ENCODE measurements at regions not wholly inside any gene's neighbourhood (a gene's known extent, or its start where the extent isn't known, plus 50 kb on each side); places are given as distances from the start of the nearest gene placed in this dataset.

DNA sequence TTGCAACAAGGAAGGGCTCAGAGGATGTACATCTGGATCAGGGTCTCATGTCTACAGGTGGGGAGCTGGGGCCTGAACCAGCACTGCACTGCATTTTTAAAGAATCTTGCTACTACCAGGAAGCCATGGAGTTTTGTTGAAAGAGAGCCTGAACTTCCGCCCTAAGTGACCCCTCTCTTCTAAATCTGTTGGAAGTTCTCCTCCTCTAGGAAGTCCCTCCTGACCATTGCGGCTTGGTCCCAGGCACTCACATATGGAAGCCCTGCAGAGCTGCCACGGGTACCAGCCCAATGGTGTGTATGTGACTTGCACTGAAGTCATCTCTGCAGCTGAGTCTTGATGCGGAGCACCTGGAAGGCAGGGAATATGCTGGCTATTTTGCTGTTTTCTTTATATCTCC is 192.0 kb upstream of the GALNT2 start:
- TF ChIP-seq ZNF138 (CRISPR knock-in tag; conservative IDR thresholded peaks at IDR 0.05): no peak
- TF ChIP-seq MAX (CRISPR knock-in tag; IDR thresholded peaks at IDR 0.05): no peak
- no peak for TF ChIP-seq GRHL2 (CRISPR knock-in tag; IDR thresholded peaks at IDR 0.05; ENCODE audit: insufficient replicate concordance, severe bottlenecking)
- no peak for TF ChIP-seq E2F4 (CRISPR knock-in tag; IDR thresholded peaks at IDR 0.05; ENCODE audit: borderline replicate concordance, low read depth)
- TF ChIP-seq, protein P1, sequence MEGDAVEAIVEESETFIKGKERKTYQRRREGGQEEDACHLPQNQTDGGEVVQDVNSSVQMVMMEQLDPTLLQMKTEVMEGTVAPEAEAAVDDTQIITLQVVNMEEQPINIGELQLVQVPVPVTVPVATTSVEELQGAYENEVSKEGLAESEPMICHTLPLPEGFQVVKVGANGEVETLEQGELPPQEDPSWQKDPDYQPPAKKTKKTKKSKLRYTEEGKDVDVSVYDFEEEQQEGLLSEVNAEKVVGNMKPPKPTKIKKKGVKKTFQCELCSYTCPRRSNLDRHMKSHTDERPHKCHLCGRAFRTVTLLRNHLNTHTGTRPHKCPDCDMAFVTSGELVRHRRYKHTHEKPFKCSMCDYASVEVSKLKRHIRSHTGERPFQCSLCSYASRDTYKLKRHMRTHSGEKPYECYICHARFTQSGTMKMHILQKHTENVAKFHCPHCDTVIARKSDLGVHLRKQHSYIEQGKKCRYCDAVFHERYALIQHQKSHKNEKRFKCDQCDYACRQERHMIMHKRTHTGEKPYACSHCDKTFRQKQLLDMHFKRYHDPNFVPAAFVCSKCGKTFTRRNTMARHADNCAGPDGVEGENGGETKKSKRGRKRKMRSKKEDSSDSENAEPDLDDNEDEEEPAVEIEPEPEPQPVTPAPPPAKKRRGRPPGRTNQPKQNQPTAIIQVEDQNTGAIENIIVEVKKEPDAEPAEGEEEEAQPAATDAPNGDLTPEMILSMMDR (IDR thresholded peaks at IDR 0.05): no peak
- no peak for TF ChIP-seq SMAD4 (CRISPR knock-in tag; IDR thresholded peaks at IDR 0.05)
- TF ChIP-seq ZNF263 (CRISPR knock-in tag; IDR thresholded peaks at IDR 0.05; ENCODE audit: low read depth): no peak
- TF ChIP-seq TP53 (CRISPR knock-in tag; IDR thresholded peaks at IDR 0.05): no peak
- no peak for TF ChIP-seq SMAD3 (CRISPR knock-in tag; IDR thresholded peaks at IDR 0.05; ENCODE audit: borderline replicate concordance)
- TF ChIP-seq, protein P2, sequence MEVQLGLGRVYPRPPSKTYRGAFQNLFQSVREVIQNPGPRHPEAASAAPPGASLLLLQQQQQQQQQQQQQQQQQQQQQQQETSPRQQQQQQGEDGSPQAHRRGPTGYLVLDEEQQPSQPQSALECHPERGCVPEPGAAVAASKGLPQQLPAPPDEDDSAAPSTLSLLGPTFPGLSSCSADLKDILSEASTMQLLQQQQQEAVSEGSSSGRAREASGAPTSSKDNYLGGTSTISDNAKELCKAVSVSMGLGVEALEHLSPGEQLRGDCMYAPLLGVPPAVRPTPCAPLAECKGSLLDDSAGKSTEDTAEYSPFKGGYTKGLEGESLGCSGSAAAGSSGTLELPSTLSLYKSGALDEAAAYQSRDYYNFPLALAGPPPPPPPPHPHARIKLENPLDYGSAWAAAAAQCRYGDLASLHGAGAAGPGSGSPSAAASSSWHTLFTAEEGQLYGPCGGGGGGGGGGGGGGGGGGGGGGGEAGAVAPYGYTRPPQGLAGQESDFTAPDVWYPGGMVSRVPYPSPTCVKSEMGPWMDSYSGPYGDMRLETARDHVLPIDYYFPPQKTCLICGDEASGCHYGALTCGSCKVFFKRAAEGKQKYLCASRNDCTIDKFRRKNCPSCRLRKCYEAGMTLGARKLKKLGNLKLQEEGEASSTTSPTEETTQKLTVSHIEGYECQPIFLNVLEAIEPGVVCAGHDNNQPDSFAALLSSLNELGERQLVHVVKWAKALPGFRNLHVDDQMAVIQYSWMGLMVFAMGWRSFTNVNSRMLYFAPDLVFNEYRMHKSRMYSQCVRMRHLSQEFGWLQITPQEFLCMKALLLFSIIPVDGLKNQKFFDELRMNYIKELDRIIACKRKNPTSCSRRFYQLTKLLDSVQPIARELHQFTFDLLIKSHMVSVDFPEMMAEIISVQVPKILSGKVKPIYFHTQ (CRISPR knock-in tag; IDR thresholded peaks at IDR 0.05): no peak
- TF ChIP-seq E2F1 (CRISPR knock-in tag; IDR thresholded peaks at IDR 0.05): no peak
- no peak for TF ChIP-seq FOXK1 (CRISPR knock-in tag; IDR thresholded peaks at IDR 0.05)
- TF ChIP-seq ZNF219 (CRISPR knock-in tag; IDR thresholded peaks at IDR 0.05; ENCODE audit: borderline replicate concordance): no peak
